Epithelial cell of proximal tubule (primary cell): ENCODE measurements at regions not wholly inside any gene's neighbourhood (a gene's known extent, or its start where the extent isn't known, plus 50 kb on each side); places are given as distances from the start of the nearest gene placed in this dataset.

Experiments used
- DNase-seq: peaks from one replicate; pipeline ENCODE4 v3.0.0-alpha.2; 2011; ENCODE audit warnings: low read depth
- H3K4me3 ChIP-seq: 2 replicates; pipeline ENCODE4 v1.5.1; 2011; ENCODE audit warnings: low read depth, mild to moderate bottlenecking, low read length
- CTCF ChIP-seq: conservative IDR thresholded peaks from 2 replicates; pipeline ENCODE4 v1.5.1; 2012; ENCODE audit warnings: low read depth, mild to moderate bottlenecking, low read length

DNA sequence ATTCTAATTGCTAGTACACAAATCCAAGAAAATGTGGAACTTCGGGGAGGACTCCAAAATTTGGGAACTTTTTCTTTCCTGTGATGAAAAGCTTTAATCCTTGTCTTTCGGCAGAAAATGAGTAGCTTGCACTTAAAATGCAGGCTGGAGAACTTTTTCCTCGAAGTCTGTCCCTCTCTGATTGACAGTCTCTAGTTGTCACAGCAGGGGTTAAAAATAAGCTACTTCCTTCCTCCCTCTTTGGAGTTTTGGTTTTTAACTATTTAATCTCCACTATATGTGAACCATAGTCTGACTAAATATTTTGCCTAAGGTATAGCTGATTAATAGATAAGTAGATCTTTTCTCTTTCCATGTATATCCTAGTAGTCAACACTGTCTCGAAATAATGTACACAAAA, 66.8 kb upstream of the MBOAT1 start:
- no peak for DNase-seq
- no peak for TF ChIP-seq CTCF
- H3K4me3 ChIP-seq, result no peak overlapping the region

- no peak overlapping the region for H3K4me3 ChIP-seq
- DNase-seq, result no peak
- no peak for TF ChIP-seq CTCF
These were observed 67.5 kb upstream of the MBOAT1 start for GRCh38 chr6:20279608-20280287.

- TF ChIP-seq CTCF, result no peak
- DNase-seq, result no peak
- H3K4me3 ChIP-seq, result no peak overlapping the region
These were observed 68.0 kb upstream of the MBOAT1 start for GRCh38 chr6:20280288-20280621.

DNA sequence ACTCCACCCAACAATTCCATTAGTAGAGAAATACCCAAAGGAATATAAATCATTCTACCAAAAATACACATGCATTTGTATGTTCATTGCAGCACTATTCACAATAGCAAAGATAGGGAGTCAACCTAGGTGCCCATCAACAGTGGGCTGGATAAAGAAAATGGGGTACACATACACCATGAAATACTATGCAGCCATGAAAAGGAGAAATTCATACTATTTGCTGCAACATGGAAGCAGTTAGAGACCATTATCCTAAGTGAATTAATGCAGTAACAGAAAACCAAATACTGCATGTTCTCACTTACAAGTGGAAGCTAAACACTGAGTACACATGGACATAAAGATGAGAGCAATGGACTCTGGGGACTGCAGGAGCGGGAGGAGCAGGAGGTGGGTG, 72.4 kb upstream of the MBOAT1 start:
- no peak for TF ChIP-seq CTCF
- DNase-seq, result no peak
- H3K4me3 ChIP-seq, result no peak overlapping the region

DNA sequence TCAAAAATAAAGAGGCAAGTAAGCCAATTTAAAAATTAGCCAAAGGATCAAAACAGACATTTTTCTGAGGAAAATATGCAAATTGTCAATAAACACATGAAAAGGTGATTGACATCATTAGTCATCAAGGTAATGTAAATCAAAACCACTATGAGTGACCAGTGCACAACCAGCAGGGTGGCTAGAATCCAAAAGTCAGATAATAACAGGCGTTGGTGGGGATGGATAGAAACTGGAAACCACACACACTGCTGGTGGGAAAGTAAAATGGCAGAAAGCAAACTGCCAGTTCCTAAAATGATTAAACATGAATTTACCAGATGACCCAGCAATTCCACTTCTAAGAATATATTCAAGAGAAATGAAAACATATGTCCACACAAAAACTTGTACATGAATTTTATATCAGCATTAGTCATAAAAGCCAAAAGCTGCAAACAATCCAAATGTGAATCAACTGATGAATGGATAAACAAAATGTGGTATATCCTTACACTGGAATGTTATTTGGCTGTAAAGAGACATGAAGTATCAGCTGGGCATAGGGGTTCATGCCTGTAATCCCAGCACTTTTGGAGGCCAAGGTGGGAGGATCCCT, 74.8 kb upstream of the MBOAT1 start:
- no peak for DNase-seq
- no peak overlapping the region for H3K4me3 ChIP-seq
- no peak for TF ChIP-seq CTCF

DNA sequence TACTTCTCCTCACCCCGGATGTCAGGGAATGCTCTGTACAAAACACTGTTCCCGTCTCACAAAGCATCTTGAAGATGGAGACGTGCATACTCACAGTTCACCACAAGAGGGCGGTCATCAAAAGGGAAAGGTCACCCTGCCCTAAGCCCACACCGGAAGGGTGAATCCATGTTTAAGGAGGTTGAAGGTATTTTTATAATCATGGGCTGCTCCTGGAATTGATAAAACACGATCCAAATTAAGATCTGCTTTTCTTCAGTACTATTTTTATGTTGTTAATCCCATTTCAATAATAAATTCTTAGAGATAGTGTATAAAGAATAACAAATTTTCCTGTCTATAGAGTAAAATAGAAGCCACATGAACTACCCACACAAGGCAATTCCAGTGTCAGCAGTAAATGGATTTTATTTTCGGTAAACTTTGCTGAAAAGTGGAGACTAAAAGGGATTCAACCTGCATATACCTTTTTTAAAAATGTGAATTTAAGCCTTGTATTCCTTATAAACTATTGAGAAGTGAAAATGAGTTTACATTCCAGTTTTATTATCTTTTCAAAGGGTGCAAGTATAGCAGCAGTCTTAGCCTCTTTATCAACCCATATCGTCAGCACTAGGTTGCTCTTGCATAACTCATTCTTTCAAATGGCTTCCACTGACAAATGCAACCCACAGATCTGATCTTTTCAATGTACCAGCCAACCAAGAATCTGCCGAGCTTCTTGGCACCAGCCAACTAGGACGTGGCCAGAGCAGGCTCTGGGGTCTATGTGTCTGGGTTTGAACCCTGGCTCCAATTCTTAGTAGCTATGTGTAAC, 79.7 kb upstream of the MBOAT1 start:
- peak; percentile 95 for TF ChIP-seq CTCF
- H3K4me3 ChIP-seq, result no peak overlapping the region
- peak; percentile 30 for DNase-seq
